ENCODE measurements at regions not wholly inside any gene's neighbourhood (a gene's known extent, or its start where the extent isn't known, plus 50 kb on each side); places are given as distances from the start of the nearest gene placed in this dataset.

- no peak overlapping the region for H3K4me3 ChIP-seq
- no peak for FAIRE-seq
- ATAC-seq, result no peak
- POLR2A ChIA-PET, result no interaction called here
- H3K4me1 ChIP-seq, result no peaks in the 10 kb centered on the region
- CTCF ChIA-PET, result no interaction called here
- no peaks in the 10 kb centered on the region for H3K9me3 ChIP-seq
- DNase-seq (ENCODE audit: low read depth in 1 of 2, low spot score in 1 of 2), result no peak
- H3K4me2 ChIP-seq, result no peak overlapping the region
- no peak overlapping the region for H3K27ac ChIP-seq
- TF ChIP-seq TP53 (CRISPR knock-in tag; IDR thresholded peaks at IDR 0.05) (no peak), CHD4 (IDR thresholded peaks at IDR 0.05; ENCODE audit: borderline replicate concordance) (no peak), CBX2 (IDR thresholded peaks at IDR 0.05; ENCODE audit: borderline replicate concordance, low read depth) (no peak), RARB (CRISPR knock-in tag; IDR thresholded peaks at IDR 0.05) (no peak), MAZ (IDR thresholded peaks at IDR 0.05; ENCODE audit: borderline replicate concordance, low read depth, low read length) (no peak), POLR2A (IDR thresholded peaks at IDR 0.05; ENCODE audit: low read length) (no peak), HOXA7 (CRISPR knock-in tag; IDR thresholded peaks at IDR 0.05) (no peak), FOSL2 (IDR thresholded peaks at IDR 0.05) (no peak), FOSL2 (CRISPR knock-in tag; IDR thresholded peaks at IDR 0.05) (no peak), BHLHE40 (IDR thresholded peaks at IDR 0.05; ENCODE audit: low read depth, low read length) (no peak)
- WGBS (ENCODE audit: missing lambda C conversion rate), result 28% methylated on average over 2 of the region's 3 CpGs
Observed at GRCh38 chr2:211228559-211228958, 672.2 kb downstream of the CPS1 start.

- CTCF ChIA-PET, result no interaction called here
- WGBS (ENCODE audit: missing lambda C conversion rate), result 38% methylated on average over 4 of the region's 4 CpGs
- POLR2A ChIA-PET, result no interaction called here
- FAIRE-seq (no peak), ATAC-seq (no peak), DNase-seq (ENCODE audit: low read depth in 1 of 2, low spot score in 1 of 2) (no peak)
- Histone ChIP-seq H3K27ac (no peak overlapping the region), H3K4me1 (no peaks in the 10 kb centered on the region), H3K4me3 (no peak overlapping the region), H3K9me3 (no peaks in the 10 kb centered on the region), H3K4me2 (no peak overlapping the region)
- TF ChIP-seq NFE2L2 (conservative IDR thresholded peaks at IDR 0.05; ENCODE audit: low read length) (no peak), CHD2 (IDR thresholded peaks at IDR 0.05; ENCODE audit: low read length, partially characterized antibody) (no peak), CTCF (IDR thresholded peaks at IDR 0.05) (no peak), FOSB (CRISPR knock-in tag; IDR thresholded peaks at IDR 0.05) (no peak), RNF2 (IDR thresholded peaks at IDR 0.05; ENCODE audit: borderline replicate concordance, low read depth) (no peak), KDM5A (IDR thresholded peaks at IDR 0.05) (no peak), MAX (IDR thresholded peaks at IDR 0.05) (no peak), RARB (CRISPR knock-in tag; IDR thresholded peaks at IDR 0.05) (no peak), POLR2A (IDR thresholded peaks at IDR 0.05; ENCODE audit: low read length) (no peak)
Observed at GRCh38 chr2:211237586-211238275, 681.3 kb downstream of the CPS1 start.

GRCh38 chr2:211241891-211242290 lies 685.5 kb downstream of the CPS1 start:
- Histone ChIP-seq H3K4me2 (no peak overlapping the region), H3K9me3 (no peaks in the 10 kb centered on the region), H3K4me1 (no peaks in the 10 kb centered on the region), H3K27ac (no peak overlapping the region), H3K4me3 (no peak overlapping the region)
- DNase-seq (ENCODE audit: low read depth in 1 of 2, low spot score in 1 of 2) (no peak), ATAC-seq (no peak), FAIRE-seq (no peak)
- TF ChIP-seq HOXB13 (CRISPR knock-in tag; IDR thresholded peaks at IDR 0.05; ENCODE audit: low read depth), result no peak
- TF ChIP-seq REST (IDR thresholded peaks at IDR 0.05), result no peak
- TF ChIP-seq TP53 (CRISPR knock-in tag; IDR thresholded peaks at IDR 0.05), result no peak
- no peak for TF ChIP-seq CBX2 (IDR thresholded peaks at IDR 0.05; ENCODE audit: borderline replicate concordance, low read depth)
- CTCF ChIA-PET, result interaction anchor here (0.6 kb wide), 1 partner anchor 29 kb away, joined by 3 read pairs; no protein-coding TSS in a partner anchor
- 50% methylated on average over 3 of the region's 3 CpGs for WGBS (ENCODE audit: missing lambda C conversion rate)
- POLR2A ChIA-PET, result no interaction called here

All from A549 (cell line).